Endothelial cell of umbilical vein (primary cell): ENCODE measurements at regions not wholly inside any gene's neighbourhood (a gene's known extent, or its start where the extent isn't known, plus 50 kb on each side); places are given as distances from the start of the nearest gene placed in this dataset.

Source experiments
- BruUV-seq: library from RNA; stranded (reverse); fragments of 400-500 nt; replicated peaks from 2 replicates; lab custom pipeline; 2021; lab: Mats Ljungman, UMichigan
- CTCF ChIA-PET: fragments of 300-600, 350-600 bp; sonication (Branson Sonifier 250); formaldehyde crosslinking; loops from one replicate; lab custom pipeline; 2021; ENCODE audit warnings: antibody characterized with exemption, inconsistent platforms; lab: Charles Lee
- POLR2A ChIA-PET: fragments of 300-600, 350-600 bp; sonication (Branson Sonifier 250); formaldehyde crosslinking; loops from one replicate; lab custom pipeline; 2021; ENCODE audit warnings: antibody characterized with exemption, inconsistent platforms; lab: Charles Lee
- DNase-seq: peaks from one replicate; pipeline ENCODE4 v3.0.0-alpha.2; 2011; ENCODE audit warnings: low read depth, low spot score
- FAIRE-seq: peaks from 2 replicates; lab custom pipeline; 2011; peaks lifted over from hg19 to GRCh38; lab: Jason Lieb, UNC
- H2AFZ ChIP-seq: 2 replicates; pipeline ENCODE4 v1.6.0; 2012; ENCODE audit warnings: low read depth, low read length, control low read depth, inconsistent platforms
- H3K27ac ChIP-seq: 2 replicates; pipeline ENCODE4 v1.5.1; 2011; ENCODE audit warnings: low read depth, mild to moderate bottlenecking, control low read depth, low read length, moderate library complexity; ENCODE audit not compliant: insufficient read depth
- H3K27me3 ChIP-seq, 2 experiments: 2 replicates each; pipeline versions ENCODE4 v1.6.0 to v1.6.1; 2011; ENCODE audit warnings: low read length in 2 of 2, mixed read lengths in 1 of 2; ENCODE audit not compliant: control insufficient read depth in 2 of 2, insufficient read depth in 2 of 2
- H3K36me3 ChIP-seq, 2 experiments: 2 replicates in 1 of 2; 3 replicates in 1 of 2; pipeline ENCODE4 v1.5.1; 2011; ENCODE audit warnings: low read length in 2 of 2, mild to moderate bottlenecking in 1 of 2, moderate library complexity in 1 of 2; ENCODE audit not compliant: control insufficient read depth in 2 of 2, insufficient read depth in 2 of 2; ENCODE audit errors: extremely low read depth in 1 of 2
- H3K4me1 ChIP-seq: 3 replicates; pipeline ENCODE4 v1.5.1; 2011; ENCODE audit warnings: mild to moderate bottlenecking, low read length; ENCODE audit not compliant: control insufficient read depth, insufficient read depth; ENCODE audit errors: extremely low read depth
- H3K4me2 ChIP-seq: 2 replicates; pipeline ENCODE4 v1.6.1; 2011; ENCODE audit warnings: low read length, control low read depth, mixed read lengths; ENCODE audit not compliant: insufficient read depth
- H3K4me3 ChIP-seq, 3 experiments: fragments of 200-600 bp in 1 of 3; sonication (generic), shearing (Covaris generic) in 1 of 3; replicated peaks in 1 of 3; 2 replicates each; pipeline ENCODE4 v1.5.1; 2011 to 2016; ENCODE audit warnings: control low read depth in 3 of 3, low read length in 3 of 3, mild to moderate bottlenecking in 2 of 3, inconsistent platforms in 1 of 3, low read depth in 1 of 3, moderate library complexity in 1 of 3; ENCODE audit not compliant: insufficient read depth in 1 of 3
- H3K79me2 ChIP-seq: 2 replicates; pipeline ENCODE4 v1.6.0; 2012; ENCODE audit warnings: low read length, inconsistent platforms; ENCODE audit not compliant: control insufficient read depth, insufficient read depth
- H3K9ac ChIP-seq: replicated peaks from 2 replicates; pipeline ENCODE3; 2011; ENCODE audit warnings: low read length, control low read depth; ENCODE audit not compliant: insufficient read depth; ENCODE audit errors: extremely low read depth
- H3K9me1 ChIP-seq: replicated peaks from 3 replicates; pipeline ENCODE4 v1.6.0; 2011; ENCODE audit warnings: mild to moderate bottlenecking, low read length; ENCODE audit not compliant: control insufficient read depth, insufficient read depth; ENCODE audit errors: extremely low read depth
- H3K9me3 ChIP-seq: replicated peaks from 2 replicates; pipeline ENCODE4 v1.5.1; 2012; ENCODE audit warnings: low read length, inconsistent platforms; ENCODE audit not compliant: control insufficient read depth, insufficient read depth
- H4K20me1 ChIP-seq: replicated peaks from 2 replicates; pipeline ENCODE3; 2011; ENCODE audit warnings: mild to moderate bottlenecking, low read length; ENCODE audit not compliant: control insufficient read depth, insufficient read depth; ENCODE audit errors: extremely low read depth
- EZH2 ChIP-seq: IDR thresholded peaks from 2 replicates; pipeline ENCODE4 v1.6.1; 2012; ENCODE audit warnings: borderline replicate concordance, low read depth, mild to moderate bottlenecking, moderate library complexity, low read length, inconsistent platforms; ENCODE audit not compliant: severe bottlenecking
- FOS ChIP-seq: IDR thresholded peaks from 2 replicates; pipeline ENCODE4 v1.6.1; 2011; ENCODE audit warnings: mild to moderate bottlenecking, low read length, moderate library complexity, borderline replicate concordance; ENCODE audit not compliant: insufficient read depth
- GATA2 ChIP-seq: IDR thresholded peaks from 2 replicates; pipeline ENCODE4 v1.7.0; 2011; ENCODE audit warnings: low read depth, mild to moderate bottlenecking, moderate library complexity, mixed read lengths, low read length; ENCODE audit not compliant: insufficient read length, insufficient read depth
- JUN ChIP-seq: IDR thresholded peaks from 2 replicates; pipeline ENCODE4 v1.6.1; 2011; ENCODE audit warnings: borderline replicate concordance, low read depth; ENCODE audit not compliant: insufficient read length, insufficient read depth
- MAX ChIP-seq: IDR thresholded peaks from 2 replicates; pipeline ENCODE4 v1.6.1; 2011; ENCODE audit not compliant: insufficient read depth, insufficient read length
- MYC ChIP-seq: IDR thresholded peaks from one replicate; pipeline ENCODE4 v1.6.1; 2011; ENCODE audit warnings: mild to moderate bottlenecking, low read depth, low read length
- POLR2A ChIP-seq: IDR thresholded peaks from 2 replicates; pipeline ENCODE4 v1.6.1; 2012; ENCODE audit warnings: low read depth, mild to moderate bottlenecking, control low read depth, low read length
- POLR2AphosphoS5 ChIP-seq: IDR thresholded peaks from 2 replicates; pipeline ENCODE4 v1.6.1; 2012; ENCODE audit warnings: low read depth, mild to moderate bottlenecking, control low read depth, low read length, moderate library complexity; ENCODE audit not compliant: insufficient read depth
- dilution Hi-C: fragments of 300-500 bp; cut with MboI; formaldehyde crosslinking; loops from one replicate; pipeline ENCODE4 v1.15.0; 2019; ENCODE audit warnings: low sequenced_read_pairs; ENCODE audit not compliant: extremely low pct_ligation_motif_present
- intact Hi-C: fragments of 100-400 bp; cut with micrococcal nuclease; formaldehyde crosslinking; loops from one replicate; pipeline ENCODE4 v1.10.0; 2022
- TF ChIP-seq, protein P1 (sequence below), 2 donors: IDR thresholded peaks; 1 replicate in 1 of 2; 2 replicates in 1 of 2; pipeline ENCODE4 v1.5.1; 2011; ENCODE audit warnings: low read length in 2 of 2, mild to moderate bottlenecking in 2 of 2, moderate library complexity in 2 of 2, control low read depth in 1 of 2, inconsistent platforms in 1 of 2, low read depth in 1 of 2; ENCODE audit not compliant: insufficient read depth in 1 of 2; ENCODE audit errors: extremely low read depth in 1 of 2

GRCh38 chrX:128436397-128437103, 384.3 kb upstream of the ACTRT1 start:
- no TSS peak for BruUV-seq
- dilution Hi-C loops (no loop called here), intact Hi-C loops (no loop called here)
- H3K4me2 ChIP-seq = no peak overlapping the region
- no peaks in the 10 kb centered on the region for H3K79me2 ChIP-seq
- H3K9me3 ChIP-seq = no peaks in the 10 kb centered on the region
- no peaks in the 10 kb centered on the region for H4K20me1 ChIP-seq
- no peak overlapping the region for H3K9ac ChIP-seq
- peak; percentile 0 for DNase-seq
- no peak overlapping the region for H3K27ac ChIP-seq
- no peak overlapping the region for H3K4me3 ChIP-seq
- TF ChIP-seq, protein P1, sequence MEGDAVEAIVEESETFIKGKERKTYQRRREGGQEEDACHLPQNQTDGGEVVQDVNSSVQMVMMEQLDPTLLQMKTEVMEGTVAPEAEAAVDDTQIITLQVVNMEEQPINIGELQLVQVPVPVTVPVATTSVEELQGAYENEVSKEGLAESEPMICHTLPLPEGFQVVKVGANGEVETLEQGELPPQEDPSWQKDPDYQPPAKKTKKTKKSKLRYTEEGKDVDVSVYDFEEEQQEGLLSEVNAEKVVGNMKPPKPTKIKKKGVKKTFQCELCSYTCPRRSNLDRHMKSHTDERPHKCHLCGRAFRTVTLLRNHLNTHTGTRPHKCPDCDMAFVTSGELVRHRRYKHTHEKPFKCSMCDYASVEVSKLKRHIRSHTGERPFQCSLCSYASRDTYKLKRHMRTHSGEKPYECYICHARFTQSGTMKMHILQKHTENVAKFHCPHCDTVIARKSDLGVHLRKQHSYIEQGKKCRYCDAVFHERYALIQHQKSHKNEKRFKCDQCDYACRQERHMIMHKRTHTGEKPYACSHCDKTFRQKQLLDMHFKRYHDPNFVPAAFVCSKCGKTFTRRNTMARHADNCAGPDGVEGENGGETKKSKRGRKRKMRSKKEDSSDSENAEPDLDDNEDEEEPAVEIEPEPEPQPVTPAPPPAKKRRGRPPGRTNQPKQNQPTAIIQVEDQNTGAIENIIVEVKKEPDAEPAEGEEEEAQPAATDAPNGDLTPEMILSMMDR (IDR thresholded peaks at IDR 0.05; ENCODE audit: extremely low read depth in 1 of 2, insufficient read depth in 1 of 2, low read depth in 1 of 2, low read length in 2 of 2) = no peak
- no peak for TF ChIP-seq FOS
- no peak for TF ChIP-seq JUN
- no peak for TF ChIP-seq EZH2
- no peak for TF ChIP-seq MAX
- no peak for TF ChIP-seq GATA2
- no peak for TF ChIP-seq POLR2A
- TF ChIP-seq MYC = no peak
- TF ChIP-seq POLR2AphosphoS5 = no peak
- no peak for FAIRE-seq
- no peaks in the 10 kb centered on the region for H3K4me1 ChIP-seq
- CTCF ChIA-PET = interaction anchor here (1.2 kb wide), 1 partner anchor 330 kb away, joined by 3 read pairs; no protein-coding TSS in a partner anchor
- H3K27me3 ChIP-seq = no peaks in the 10 kb centered on the region
- no peaks in the 10 kb centered on the region for H3K9me1 ChIP-seq
- H2AFZ ChIP-seq = no peak overlapping the region
- POLR2A ChIA-PET = no interaction called here
- no peaks in the 10 kb centered on the region for H3K36me3 ChIP-seq
